Limb (tissue), 2 donors: ENCODE measurements at regions not wholly inside any gene's neighbourhood (a gene's known extent, or its start where the extent isn't known, plus 50 kb on each side); places are given as distances from the start of the nearest gene placed in this dataset.
"Not testable (repeated sequence)": the region's sequence is repeated elsewhere in the genome, so short reads cannot be mapped to it uniquely, and the experiment has no call there.

ENCODE experiments used
- DNase-seq, 2 donors: peaks; one replicate each; pipeline ENCODE4 v3.0.0-alpha.2; 2016; ENCODE audit errors: extremely low spot score in 2 of 2

GRCh38 chr6:8628736-8629135, 193.4 kb upstream of the SLC35B3 start:
- no peak for DNase-seq

- DNase-seq = no peak
Measured at GRCh38 chr6:8628063-8628462, 192.7 kb upstream of the SLC35B3 start.

GRCh38 chr6:8627085-8627861, 191.9 kb upstream of the SLC35B3 start:
- peak in 1 of 2 donors; percentile 10 for DNase-seq

- DNase-seq = no peak
Measured at GRCh38 chr6:8624665-8625064, 189.3 kb upstream of the SLC35B3 start.

- DNase-seq = no peak
Measured at GRCh38 chr6:8623441-8623840, 188.1 kb upstream of the SLC35B3 start.

GRCh38 chr6:8619853-8620252, 184.5 kb upstream of the SLC35B3 start:
- no peak for DNase-seq

- DNase-seq = not testable (repeated sequence)
Measured at GRCh38 chr6:8619408-8619807, 184.1 kb upstream of the SLC35B3 start.

- no peak for DNase-seq
Measured at GRCh38 chr6:8608737-8609136, 173.4 kb upstream of the SLC35B3 start.

GRCh38 chr6:8589941-8590729, 154.8 kb upstream of the SLC35B3 start:
- no peak for DNase-seq

- no peak for DNase-seq
Measured at GRCh38 chr6:8588176-8588575, 152.8 kb upstream of the SLC35B3 start.

- DNase-seq = no peak
Measured at GRCh38 chr6:8583291-8583690, 147.9 kb upstream of the SLC35B3 start.

GRCh38 chr6:8579372-8579771, 144.0 kb upstream of the SLC35B3 start:
- DNase-seq = no peak

- DNase-seq = peak in 1 of 2 donors; percentile 45
Measured at GRCh38 chr6:8578006-8578405, 142.7 kb upstream of the SLC35B3 start.

GRCh38 chr6:8574749-8575468, 139.6 kb upstream of the SLC35B3 start:
- no peak for DNase-seq

GRCh38 chr6:8574311-8574710, 139.0 kb upstream of the SLC35B3 start:
- DNase-seq = no peak

GRCh38 chr6:8570256-8570920, 135.0 kb upstream of the SLC35B3 start:
- no peak for DNase-seq

- no peak for DNase-seq
Measured at GRCh38 chr6:8562125-8562524, 126.8 kb upstream of the SLC35B3 start.

- DNase-seq = no peak
Measured at GRCh38 chr6:8558953-8559352, 123.6 kb upstream of the SLC35B3 start.

GRCh38 chr6:8557014-8557748, 121.8 kb upstream of the SLC35B3 start:
- DNase-seq = no peak

GRCh38 chr6:8556370-8557013, 121.1 kb upstream of the SLC35B3 start:
- DNase-seq = no peak
